ENCODE measurements at regions not wholly inside any gene's neighbourhood (a gene's known extent, or its start where the extent isn't known, plus 50 kb on each side); places are given as distances from the start of the nearest gene placed in this dataset.
"Not testable (repeated sequence)": the region's sequence is repeated elsewhere in the genome, so short reads cannot be mapped to it uniquely, and the experiment has no call there.

GRCh38 chr5:82974346-82974745 is 102.8 kb downstream of the TMEM167A start:
- not testable (repeated sequence) for H3K4me1 ChIP-seq (ENCODE audit: insufficient read depth, low read length); H3K36me3 ChIP-seq (ENCODE audit: insufficient read depth, low read length); H3K9ac ChIP-seq (ENCODE audit: low read depth, low read length)
- H3K9me3 ChIP-seq (ENCODE audit: control insufficient read depth, insufficient read depth, low read length) = peaks cover 10% of the 10 kb centered on the region

- peaks cover 2% of the 10 kb centered on the region; the same call in 1 of the 2 replicates for H3K4me1 ChIP-seq (ENCODE audit: insufficient read depth, low read length)
Measured at GRCh38 chr5:82971901-82972300, 105.3 kb downstream of the TMEM167A start.

GRCh38 chr5:82971034-82971806 is 106.0 kb downstream of the TMEM167A start:
- not testable (repeated sequence) for H3K4me1 ChIP-seq (ENCODE audit: insufficient read depth, low read length); H3K9ac ChIP-seq (ENCODE audit: low read depth, low read length); H3K9me3 ChIP-seq (ENCODE audit: control insufficient read depth, insufficient read depth, low read length); H3K36me3 ChIP-seq (ENCODE audit: insufficient read depth, low read length)

More at GRCh38 chr5:82971901-82972300, 105.3 kb downstream of the TMEM167A start:
- no peaks in the 10 kb centered on the region for H3K36me3 ChIP-seq (ENCODE audit: insufficient read depth, low read length)
- no peak overlapping the region for H3K9ac ChIP-seq (ENCODE audit: low read depth, low read length)
- H3K9me3 ChIP-seq (ENCODE audit: control insufficient read depth, insufficient read depth, low read length) = peaks cover 7% of the 10 kb centered on the region

GRCh38 chr5:82969221-82969976 is 107.8 kb downstream of the TMEM167A start:
- not testable (repeated sequence) for H3K4me1 ChIP-seq (ENCODE audit: insufficient read depth, low read length); H3K9ac ChIP-seq (ENCODE audit: low read depth, low read length); H3K9me3 ChIP-seq (ENCODE audit: control insufficient read depth, insufficient read depth, low read length); H3K36me3 ChIP-seq (ENCODE audit: insufficient read depth, low read length)

- no peaks in the 10 kb centered on the region for H3K36me3 ChIP-seq (ENCODE audit: insufficient read depth, low read length)
- no peak overlapping the region for H3K9ac ChIP-seq (ENCODE audit: low read depth, low read length)
- peaks cover 9% of the 10 kb centered on the region for H3K4me1 ChIP-seq (ENCODE audit: insufficient read depth, low read length)
- H3K9me3 ChIP-seq (ENCODE audit: control insufficient read depth, insufficient read depth, low read length) = 0 out of 2 replicates have a peak, but pooled peaks cover 3% of the 10 kb centered on the region
Measured at GRCh38 chr5:82967072-82967471, 110.1 kb downstream of the TMEM167A start.

- Histone ChIP-seq H3K36me3 (ENCODE audit: insufficient read depth, low read length) (no peaks in the 10 kb centered on the region), H3K9ac (ENCODE audit: low read depth, low read length) (no peak overlapping the region), H3K4me1 (ENCODE audit: insufficient read depth, low read length) (no peaks in the 10 kb centered on the region), H3K9me3 (ENCODE audit: control insufficient read depth, insufficient read depth, low read length) (no peaks in the 10 kb centered on the region; the same call in 1 of the 2 replicates)
Measured at GRCh38 chr5:82959466-82959865, 117.7 kb downstream of the TMEM167A start.

GRCh38 chr5:82956600-82956999 is 120.6 kb downstream of the TMEM167A start:
- Histone ChIP-seq H3K36me3 (ENCODE audit: insufficient read depth, low read length) (no peaks in the 10 kb centered on the region), H3K4me1 (ENCODE audit: insufficient read depth, low read length) (no peaks in the 10 kb centered on the region), H3K9ac (ENCODE audit: low read depth, low read length) (no peak overlapping the region), H3K9me3 (ENCODE audit: control insufficient read depth, insufficient read depth, low read length) (no peaks in the 10 kb centered on the region; the same call in 1 of the 2 replicates)

- H3K36me3 ChIP-seq (ENCODE audit: insufficient read depth, low read length) = no peaks in the 10 kb centered on the region
- H3K4me1 ChIP-seq (ENCODE audit: insufficient read depth, low read length) = no peaks in the 10 kb centered on the region
- H3K9me3 ChIP-seq (ENCODE audit: control insufficient read depth, insufficient read depth, low read length) = no peaks in the 10 kb centered on the region; the same call in 1 of the 2 replicates
- no peak overlapping the region for H3K9ac ChIP-seq (ENCODE audit: low read depth, low read length)
Measured at GRCh38 chr5:82952326-82952725, 124.9 kb downstream of the TMEM167A start.

GRCh38 chr5:82944267-82944666 is 132.9 kb downstream of the TMEM167A start:
- H3K9ac ChIP-seq (ENCODE audit: low read depth, low read length); H3K9me3 ChIP-seq (ENCODE audit: control insufficient read depth, insufficient read depth, low read length); H3K4me1 ChIP-seq (ENCODE audit: insufficient read depth, low read length); H3K36me3 ChIP-seq (ENCODE audit: insufficient read depth, low read length): not testable (repeated sequence)

- H3K9ac ChIP-seq (ENCODE audit: low read depth, low read length) = no peak overlapping the region
- H3K36me3 ChIP-seq (ENCODE audit: insufficient read depth, low read length) = no peaks in the 10 kb centered on the region
- peaks cover 5% of the 10 kb centered on the region; the same call in 1 of the 2 replicates for H3K9me3 ChIP-seq (ENCODE audit: control insufficient read depth, insufficient read depth, low read length)
- no peaks in the 10 kb centered on the region for H3K4me1 ChIP-seq (ENCODE audit: insufficient read depth, low read length)
Measured at GRCh38 chr5:82942083-82942881, 134.9 kb downstream of the TMEM167A start.

- H3K9ac ChIP-seq (ENCODE audit: low read depth, low read length) = no peak overlapping the region
- H3K9me3 ChIP-seq (ENCODE audit: control insufficient read depth, insufficient read depth, low read length) = peaks cover 5% of the 10 kb centered on the region; the same call in 1 of the 2 replicates
- no peaks in the 10 kb centered on the region for H3K4me1 ChIP-seq (ENCODE audit: insufficient read depth, low read length)
- no peaks in the 10 kb centered on the region for H3K36me3 ChIP-seq (ENCODE audit: insufficient read depth, low read length)
Measured at GRCh38 chr5:82938901-82939725, 138.1 kb downstream of the TMEM167A start.

- not testable (repeated sequence) for H3K36me3 ChIP-seq (ENCODE audit: insufficient read depth, low read length); H3K9me3 ChIP-seq (ENCODE audit: control insufficient read depth, insufficient read depth, low read length); H3K4me1 ChIP-seq (ENCODE audit: insufficient read depth, low read length); H3K9ac ChIP-seq (ENCODE audit: low read depth, low read length)
Measured at GRCh38 chr5:82932473-82933220, 144.5 kb downstream of the TMEM167A start.

GRCh38 chr5:82931110-82931509 is 146.1 kb downstream of the TMEM167A start:
- Histone ChIP-seq H3K9me3 (ENCODE audit: control insufficient read depth, insufficient read depth, low read length) (no peaks in the 10 kb centered on the region), H3K9ac (ENCODE audit: low read depth, low read length) (no peak overlapping the region), H3K4me1 (ENCODE audit: insufficient read depth, low read length) (no peaks in the 10 kb centered on the region), H3K36me3 (ENCODE audit: insufficient read depth, low read length) (0 out of 2 replicates have a peak, but pooled peaks cover 4% of the 10 kb centered on the region)

Data from ES-I3 (cell line).